HG03442 (cell line): ENCODE measurements at regions not wholly inside any gene's neighbourhood (a gene's known extent, or its start where the extent isn't known, plus 50 kb on each side); places are given as distances from the start of the nearest gene placed in this dataset.
"Not testable (repeated sequence)": the region's sequence is repeated elsewhere in the genome, so short reads cannot be mapped to it uniquely, and the experiment has no call there.

Experiments used
- ATAC-seq: cut with Tn5 transposase; IDR thresholded peaks from one replicate; pipeline ENCODE4 v1.9.1; 2021; ENCODE audit warnings: mild to moderate bottlenecking, moderate library complexity; ENCODE audit not compliant: unreplicated experiment

GRCh38 chr2:87500951-87501350 lies 246.9 kb upstream of the PLGLB2 start:
- ATAC-seq: not testable (repeated sequence)

DNA sequence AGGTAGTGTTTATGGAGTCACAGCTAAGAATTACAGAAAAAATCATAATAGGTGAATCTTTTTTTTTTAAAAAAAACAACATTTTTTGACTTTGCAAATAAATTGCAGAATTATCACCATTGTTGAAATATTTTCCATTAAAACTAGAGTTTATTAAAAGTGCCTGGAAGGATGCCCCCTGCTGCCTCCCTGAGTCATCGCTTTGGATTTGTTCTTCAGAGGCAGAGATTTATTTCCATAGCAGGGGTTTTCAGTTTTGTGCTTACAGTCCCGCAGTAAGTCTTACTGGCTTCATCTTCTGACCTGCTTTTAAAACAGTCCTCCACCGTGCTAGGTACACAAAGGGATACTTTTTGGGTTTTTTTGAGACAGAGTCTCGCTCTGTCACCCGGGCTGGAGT lies 244.9 kb upstream of the PLGLB2 start:
- ATAC-seq: not testable (repeated sequence)

DNA sequence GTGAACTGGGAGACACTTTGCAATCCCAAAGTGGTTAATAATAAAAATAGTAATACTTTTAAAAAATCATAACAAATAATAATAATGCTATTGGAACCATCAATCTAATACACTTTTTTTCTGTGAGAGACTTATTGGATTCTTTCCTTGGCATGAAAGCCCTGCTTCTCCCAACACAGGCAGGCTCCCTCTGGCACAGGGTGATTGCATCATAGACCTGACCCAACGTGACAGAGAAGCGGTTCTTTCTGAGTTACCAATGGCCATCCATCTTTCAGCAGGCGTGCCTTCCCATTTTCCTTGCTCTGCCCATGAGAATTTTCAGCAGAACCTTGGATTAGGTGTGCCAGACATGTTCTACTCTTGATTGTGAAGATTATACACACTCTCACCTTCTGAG lies 242.6 kb upstream of the PLGLB2 start:
- not testable (repeated sequence) for ATAC-seq

DNA sequence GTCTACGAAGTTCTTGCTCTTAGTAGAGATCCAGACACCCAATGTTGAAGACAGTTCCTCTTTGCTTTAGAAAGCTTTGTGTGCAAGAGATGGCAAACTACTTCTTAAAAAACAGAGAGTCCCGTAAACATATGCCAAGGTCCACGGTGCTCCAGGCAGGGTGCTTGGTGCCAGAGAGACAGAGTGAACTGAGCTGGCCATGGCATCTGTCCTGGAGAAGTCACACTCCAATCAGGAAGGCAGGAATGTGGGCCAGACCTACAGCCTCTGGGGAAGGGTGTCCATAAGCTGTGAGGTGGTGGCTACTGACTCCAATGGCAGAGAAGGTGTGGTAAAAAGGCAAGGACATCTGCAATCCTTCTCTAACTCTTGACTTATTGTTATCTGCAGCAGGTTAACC lies 242.0 kb upstream of the PLGLB2 start:
- ATAC-seq: not testable (repeated sequence)

DNA sequence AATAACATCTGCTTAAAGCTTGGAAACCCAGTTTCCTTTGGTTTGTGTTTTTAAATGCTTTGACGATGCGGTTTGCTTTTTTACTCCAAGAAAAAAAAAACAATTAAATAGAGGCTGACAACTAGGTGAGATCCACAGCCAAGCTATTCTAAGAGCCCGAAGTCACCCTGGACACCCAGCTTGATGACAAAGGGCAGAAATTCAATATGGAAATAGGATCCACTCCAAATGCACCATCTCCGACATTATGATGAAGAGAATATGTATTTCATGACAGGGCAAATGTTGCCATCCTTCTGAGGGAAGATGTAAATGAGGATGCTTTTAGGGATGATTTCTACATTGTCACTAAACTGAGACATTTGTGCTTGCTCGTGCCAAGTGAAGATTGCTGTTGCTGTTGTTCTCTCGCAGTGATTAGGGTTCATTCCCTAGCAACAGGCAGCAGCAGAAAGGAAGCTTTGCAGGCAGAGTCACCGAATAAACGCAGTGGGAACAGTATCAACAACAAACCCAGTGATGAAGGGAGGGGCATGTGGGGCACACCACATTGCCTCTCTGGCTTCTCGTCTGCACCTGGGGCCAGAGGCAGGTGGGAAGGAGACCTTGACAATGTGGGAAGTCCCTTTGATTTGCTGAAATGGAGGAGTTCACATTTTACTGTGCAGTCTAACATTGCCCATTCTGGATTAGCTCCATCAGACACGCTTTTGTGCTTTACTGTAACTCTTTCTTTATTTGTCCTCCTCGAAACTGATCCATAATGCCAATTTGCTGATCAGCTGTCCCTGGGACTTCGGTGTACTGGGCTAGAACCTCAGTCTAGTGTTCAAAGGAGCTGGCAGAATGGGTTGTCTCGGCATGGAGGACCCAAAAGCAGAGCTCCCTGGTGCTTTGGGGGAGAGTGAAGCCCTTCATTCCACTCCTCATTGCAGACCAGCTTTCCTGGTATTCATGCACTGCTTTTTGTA lies 240.2 kb upstream of the PLGLB2 start:
- ATAC-seq: not testable (repeated sequence)

DNA sequence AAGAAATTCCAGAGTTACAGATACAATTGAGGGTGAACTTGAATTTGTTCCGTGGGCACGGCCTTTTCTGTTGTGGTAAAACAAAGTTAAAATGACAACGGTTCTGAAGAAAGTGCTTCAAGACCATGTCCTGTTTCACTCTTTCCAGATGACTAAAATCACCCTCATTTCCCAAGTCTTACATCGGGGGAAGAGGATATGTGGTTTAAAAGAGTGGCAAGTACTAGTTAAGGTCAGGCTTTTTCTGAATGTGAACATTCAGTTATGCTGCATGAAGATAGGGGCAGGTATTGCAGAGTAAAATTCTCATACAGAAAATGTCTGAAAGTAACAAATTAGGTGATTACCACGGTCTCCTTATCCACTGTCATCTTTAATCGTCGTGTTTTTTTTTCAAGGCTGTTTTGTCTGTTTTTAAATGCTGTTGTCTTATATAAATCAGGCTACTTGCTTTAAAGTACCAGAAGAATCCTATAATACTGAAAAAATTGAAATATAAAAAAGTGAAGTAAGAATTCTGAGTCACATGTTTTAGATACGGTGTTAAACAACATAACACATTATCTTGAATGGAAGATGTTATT lies 236.6 kb upstream of the PLGLB2 start:
- not testable (repeated sequence) for ATAC-seq

GRCh38 chr2:87512864-87513530 lies 234.9 kb upstream of the PLGLB2 start:
- not testable (repeated sequence) for ATAC-seq

DNA sequence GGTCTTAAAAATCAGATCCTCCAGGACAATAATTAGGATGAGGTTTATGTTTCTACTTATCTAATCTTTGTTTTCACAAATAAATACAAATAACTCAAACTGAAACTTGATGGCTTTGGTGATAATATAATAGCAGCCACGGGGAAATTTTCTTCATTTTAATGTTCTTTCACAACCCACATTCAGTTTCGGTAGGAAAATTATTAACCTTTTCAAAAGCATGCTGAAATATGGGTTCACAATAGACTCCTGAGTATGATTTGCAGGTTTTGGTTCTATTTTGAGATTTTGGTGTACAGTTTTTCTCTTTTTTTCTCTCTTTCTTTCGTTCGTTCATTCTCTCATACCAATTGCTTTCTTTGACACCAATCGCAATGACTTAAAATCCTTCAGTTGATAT lies 233.9 kb upstream of the PLGLB2 start:
- ATAC-seq: peak; percentile 57

DNA sequence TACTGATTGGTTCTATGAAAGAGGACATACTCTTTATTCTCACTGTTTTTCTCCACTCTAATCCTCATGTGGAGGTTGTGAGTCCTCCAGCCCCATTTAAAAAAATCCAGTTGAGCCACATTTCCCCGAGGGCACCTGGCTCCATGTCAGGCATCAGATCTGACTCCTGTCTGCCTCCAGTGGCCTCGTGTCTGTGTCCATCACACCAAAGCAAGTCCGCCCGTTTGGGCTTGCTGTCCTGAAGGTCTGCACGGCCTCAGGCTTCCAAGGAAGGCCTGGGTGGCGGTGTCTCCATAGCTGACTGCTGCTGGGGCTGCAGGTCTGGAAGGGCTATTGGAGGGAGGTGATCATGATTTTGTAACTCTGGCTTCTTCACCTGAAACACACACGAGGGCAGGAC lies 233.4 kb upstream of the PLGLB2 start:
- not testable (repeated sequence) for ATAC-seq

DNA sequence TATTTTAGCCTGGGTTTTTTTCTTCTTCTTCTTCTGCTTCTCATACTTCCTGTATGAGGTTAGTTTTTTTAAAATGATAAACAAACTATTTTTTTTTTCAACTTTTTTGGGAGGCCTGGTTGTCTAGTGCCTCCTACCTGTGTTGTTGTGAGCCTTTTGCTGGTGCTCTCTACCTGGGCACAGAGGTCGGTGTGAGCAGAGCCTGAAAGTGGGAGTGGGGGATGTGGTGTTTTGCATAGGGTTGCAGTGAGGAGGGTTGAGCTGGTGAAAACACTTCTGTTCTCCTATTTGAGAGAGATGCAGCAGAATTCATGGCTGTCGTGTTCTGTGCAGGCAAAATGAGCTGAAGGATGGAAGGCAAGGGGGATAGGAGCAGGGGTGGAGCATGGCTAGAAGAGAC lies 232.7 kb upstream of the PLGLB2 start:
- not testable (repeated sequence) for ATAC-seq

DNA sequence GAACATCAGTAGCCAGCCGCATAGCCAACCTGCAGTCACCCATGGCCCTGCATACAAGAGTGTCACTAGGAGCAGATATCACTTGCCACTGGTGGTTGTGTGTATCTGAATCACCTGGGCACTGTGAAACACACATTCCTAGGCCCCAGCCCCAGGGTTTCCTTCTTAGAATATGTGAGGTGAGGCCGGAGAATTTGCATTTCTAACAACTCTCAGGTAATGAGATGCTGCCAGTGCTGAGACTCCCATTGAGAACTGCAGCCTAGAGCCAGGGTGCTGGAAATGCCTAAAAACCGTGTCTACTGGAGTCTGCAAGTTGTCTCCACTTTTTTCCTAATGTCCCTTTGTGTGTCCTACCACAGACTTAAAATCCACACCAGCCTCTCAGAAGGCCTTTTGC lies 232.0 kb upstream of the PLGLB2 start:
- not testable (repeated sequence) for ATAC-seq

- ATAC-seq: not testable (repeated sequence)
Measured at GRCh38 chr2:87516369-87516967, 231.4 kb upstream of the PLGLB2 start.

GRCh38 chr2:87517438-87517837 lies 230.4 kb upstream of the PLGLB2 start:
- ATAC-seq: not testable (repeated sequence)

DNA sequence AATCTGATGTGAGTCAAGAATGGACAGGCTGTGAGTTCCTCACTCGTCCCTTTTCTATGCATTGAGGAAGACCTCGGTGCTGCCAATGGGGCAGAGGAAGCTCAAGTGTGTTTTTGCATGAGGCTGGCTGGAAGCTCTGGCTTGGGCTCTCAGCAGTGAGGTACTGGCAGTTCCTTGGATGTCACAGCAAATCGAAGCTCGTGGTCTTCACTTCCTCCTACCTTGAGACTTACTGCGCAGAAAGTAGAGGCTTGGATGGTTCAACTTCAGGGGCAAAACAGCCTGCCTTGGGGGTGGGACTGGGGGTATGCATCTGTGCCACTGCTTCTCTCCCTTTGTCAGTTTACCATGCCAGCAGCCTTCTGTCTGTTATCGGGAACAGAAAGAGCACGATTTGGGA lies 229.8 kb upstream of the PLGLB2 start:
- not testable (repeated sequence) for ATAC-seq

- ATAC-seq: not testable (repeated sequence)
Measured at GRCh38 chr2:87518547-87518946, 229.3 kb upstream of the PLGLB2 start.

- not testable (repeated sequence) for ATAC-seq
Measured at GRCh38 chr2:87519158-87520011, 228.5 kb upstream of the PLGLB2 start.

DNA sequence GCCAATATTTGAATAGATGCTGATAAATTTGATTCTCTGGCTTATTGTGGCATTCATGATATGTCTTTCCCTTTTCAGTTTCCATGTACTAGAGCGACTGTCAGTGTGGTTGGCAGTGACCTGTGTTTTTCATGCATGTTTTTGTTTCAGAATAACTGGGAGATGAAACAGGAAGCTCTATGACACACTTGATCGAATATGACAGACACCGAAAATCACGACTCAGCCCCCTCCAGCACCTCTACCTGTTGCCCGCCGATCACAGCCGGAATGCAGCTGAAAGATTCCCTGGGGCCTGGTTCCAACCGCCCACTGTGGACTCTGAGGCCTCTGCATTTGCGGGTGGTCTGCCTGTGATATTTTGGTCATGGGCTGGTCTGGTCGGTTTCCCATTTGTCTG lies 226.8 kb upstream of the PLGLB2 start:
- peak; percentile 63 for ATAC-seq

- ATAC-seq: not testable (repeated sequence)
Measured at GRCh38 chr2:87521489-87521888, 226.4 kb upstream of the PLGLB2 start.

- ATAC-seq: not testable (repeated sequence)
Measured at GRCh38 chr2:87524619-87525188, 223.2 kb upstream of the PLGLB2 start.

GRCh38 chr2:87525497-87525991 lies 222.3 kb upstream of the PLGLB2 start:
- not testable (repeated sequence) for ATAC-seq
